Activated CD4-positive, CD25-positive, alpha-beta regulatory T cell (primary cell): ENCODE measurements at regions not wholly inside any gene's neighbourhood (a gene's known extent, or its start where the extent isn't known, plus 50 kb on each side); places are given as distances from the start of the nearest gene placed in this dataset.

Experiments
- DNase-seq, 4 experiments: peaks; one replicate each; lab custom pipeline; 2025; lab: John Stamatoyannopoulos, UW

DNA sequence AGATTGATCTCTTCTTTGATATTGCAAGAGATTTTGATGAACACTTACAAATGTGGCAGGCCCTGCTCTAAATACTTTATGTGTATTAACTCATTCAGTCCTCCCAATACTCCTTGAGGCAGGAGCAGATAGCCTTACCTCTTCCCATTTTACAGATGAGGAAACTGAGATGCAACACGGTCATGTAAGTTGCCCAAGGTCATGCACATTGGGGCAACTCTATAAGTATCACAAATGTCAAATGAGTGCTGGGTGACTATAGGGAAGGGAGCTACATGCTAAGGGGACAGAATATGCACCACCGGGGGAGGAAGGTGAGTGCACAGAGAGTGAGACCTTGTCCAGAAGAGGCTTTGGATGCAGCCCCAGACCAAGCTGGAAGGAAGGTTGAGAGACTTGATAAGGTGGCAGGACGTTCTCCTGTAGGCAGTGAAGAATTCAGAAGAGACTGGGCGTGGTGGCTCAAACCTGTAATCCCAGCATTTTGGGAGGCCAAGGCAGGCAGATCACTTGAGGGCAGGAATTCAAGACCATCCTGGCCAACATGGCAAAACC is 132.3 kb upstream of the PWP1 start:
- no peak for DNase-seq

DNA sequence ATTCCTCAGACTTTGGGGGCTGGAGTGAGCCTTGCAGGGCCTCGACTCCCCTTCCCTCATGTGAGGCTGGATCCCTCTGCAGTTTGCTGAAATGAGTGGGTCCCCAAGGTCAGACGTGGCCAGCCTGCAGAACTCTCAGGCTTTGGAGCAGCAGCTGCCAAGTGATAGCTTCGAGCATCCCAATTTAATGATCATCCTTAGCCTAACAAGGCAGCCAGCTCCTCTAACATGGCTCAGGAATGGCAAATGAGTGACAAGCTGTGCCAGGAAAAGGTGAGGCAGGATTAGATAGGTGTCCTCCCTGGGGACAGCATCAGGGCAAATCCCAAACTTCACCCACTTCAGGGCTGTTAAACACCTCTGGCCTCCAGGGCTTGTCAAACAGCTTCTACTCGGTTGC is 130.7 kb upstream of the PWP1 start:
- no peak for DNase-seq

DNA sequence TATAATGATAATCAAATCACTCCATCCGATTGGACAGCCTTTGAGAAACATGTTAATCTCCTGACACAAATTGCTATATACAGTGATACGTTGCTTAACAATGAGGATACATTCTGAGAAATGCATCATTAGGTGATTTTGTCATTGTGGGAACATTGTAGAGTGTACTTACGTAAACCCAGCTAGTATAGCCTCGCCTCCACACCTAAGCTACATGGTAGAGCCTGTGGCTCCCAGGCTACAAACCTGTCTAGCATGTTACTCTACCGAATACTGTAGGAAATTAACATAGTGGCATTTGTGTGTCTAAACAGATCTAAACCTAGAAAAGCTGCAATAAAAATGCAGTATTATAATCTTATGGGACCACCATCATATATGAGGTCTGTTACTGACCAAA is 128.6 kb upstream of the PWP1 start:
- no peak for DNase-seq

DNA sequence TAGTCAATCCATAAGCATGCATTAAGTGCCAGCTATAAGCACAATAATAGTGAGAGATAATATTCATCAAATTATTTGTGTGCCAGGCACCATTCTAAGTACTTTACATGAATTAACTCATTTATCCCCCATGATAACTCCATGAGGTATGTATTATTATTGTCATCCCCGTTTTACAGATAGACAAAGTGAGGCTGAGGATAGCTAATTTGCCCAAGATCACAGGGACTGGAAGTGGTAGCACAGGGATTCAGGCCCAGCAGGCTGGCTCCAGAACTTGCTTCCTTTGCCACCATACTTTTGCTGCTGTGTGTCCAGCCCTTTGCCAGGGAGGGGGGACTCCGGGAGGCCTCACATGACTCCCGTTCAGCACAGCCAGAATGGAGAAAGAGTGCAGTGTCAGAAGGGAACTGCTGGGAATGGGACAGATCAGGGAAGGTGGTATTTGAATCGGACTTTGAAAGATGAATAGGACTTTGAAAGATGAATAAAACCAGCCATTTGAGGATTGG is 128.0 kb upstream of the PWP1 start:
- no peak for DNase-seq

DNA sequence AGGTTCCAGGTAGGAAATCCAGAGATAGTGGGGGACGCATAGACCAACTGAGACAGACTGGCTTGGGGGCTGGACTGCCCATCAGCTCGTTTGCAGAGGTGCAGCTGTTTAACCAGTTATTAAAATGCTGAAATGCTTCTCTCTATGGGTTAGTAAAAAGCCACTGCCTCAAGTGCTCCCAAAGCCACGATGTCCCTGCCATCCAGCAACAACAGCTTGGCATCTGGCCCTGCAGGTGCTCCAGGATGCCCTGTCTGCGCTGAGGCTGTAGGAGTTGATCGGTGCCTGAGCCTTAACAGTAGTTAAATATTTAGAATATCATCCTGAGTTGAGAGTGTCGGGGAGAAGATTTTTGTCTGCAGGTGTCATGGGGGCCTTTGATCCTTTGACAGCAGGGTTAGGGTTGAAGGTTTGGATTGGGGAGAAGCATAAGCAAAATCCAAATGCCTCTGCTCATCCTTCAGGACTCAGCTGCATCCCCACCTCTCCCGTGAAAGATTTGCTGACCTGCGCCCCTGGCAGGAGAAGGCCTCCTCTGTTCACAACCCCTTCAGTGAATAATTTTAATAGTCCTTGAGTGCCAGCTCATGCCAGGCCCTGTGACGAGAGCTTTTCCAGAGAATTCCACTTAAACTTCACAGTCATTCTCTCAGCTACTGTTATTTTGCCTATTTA is 127.3 kb upstream of the PWP1 start:
- DNase-seq = no peak

DNA sequence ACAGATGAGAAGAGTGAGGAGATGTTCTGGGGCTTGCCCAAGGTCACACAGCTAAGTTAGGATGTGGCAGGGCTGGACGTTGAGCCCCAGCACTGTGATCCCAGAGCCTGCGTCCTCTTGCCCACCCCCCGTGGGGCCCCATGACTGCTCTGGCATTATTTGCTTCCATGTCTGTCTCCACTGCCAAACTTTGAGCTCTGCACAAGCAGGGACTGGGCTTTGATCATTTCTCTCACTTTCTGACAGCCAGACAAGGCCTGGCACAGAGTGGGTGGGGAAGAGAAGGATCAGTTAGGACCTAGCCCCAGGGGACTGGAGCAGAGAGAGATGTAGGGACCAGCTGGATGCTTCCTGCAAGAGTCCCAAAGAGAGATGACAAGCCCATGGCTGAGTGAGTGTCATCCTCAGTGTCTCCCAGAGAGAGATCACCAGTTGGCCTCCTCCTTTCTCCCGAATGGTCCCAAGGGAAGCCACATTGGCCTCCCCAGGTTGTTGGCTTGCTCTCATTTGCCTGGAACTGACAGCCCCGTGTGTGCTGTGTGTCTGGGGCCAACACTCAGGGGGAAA is 126.7 kb upstream of the PWP1 start:
- no peak for DNase-seq

DNA sequence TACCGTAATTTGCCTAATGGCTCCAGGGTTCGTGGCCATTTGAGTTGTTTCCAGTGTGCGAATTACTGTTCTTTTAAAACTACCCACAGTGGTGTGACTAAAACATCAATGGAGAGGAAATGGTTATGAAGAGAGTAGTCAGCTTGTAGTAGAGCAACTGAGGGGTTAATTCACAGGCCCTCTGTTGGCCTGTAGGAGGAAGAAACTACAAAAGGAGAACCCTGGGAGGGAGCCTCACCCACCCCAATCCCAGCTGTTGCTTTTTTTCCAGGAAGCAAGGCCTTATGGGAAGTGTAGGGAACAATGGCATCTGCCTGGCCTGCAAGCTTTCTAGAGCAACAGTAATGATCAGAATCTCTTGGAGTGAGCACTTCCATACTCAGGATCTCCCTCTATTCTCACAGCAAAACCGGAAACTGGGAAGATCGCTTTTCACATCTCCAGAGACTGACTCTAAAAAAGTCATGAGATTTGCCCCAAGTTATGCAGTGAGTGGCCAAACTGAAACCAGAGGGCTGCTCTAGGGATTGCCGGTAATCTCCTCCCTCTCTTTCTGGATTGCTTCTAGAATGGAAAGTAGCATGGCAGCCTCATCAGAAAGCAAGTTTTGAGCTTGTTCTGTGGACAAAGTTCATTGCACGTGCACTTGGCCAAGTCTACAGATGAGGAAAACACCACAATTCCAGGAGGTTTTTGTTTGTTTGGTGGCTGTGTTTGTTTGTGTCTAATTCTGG is 125.3 kb upstream of the PWP1 start:
- DNase-seq = no peak

DNA sequence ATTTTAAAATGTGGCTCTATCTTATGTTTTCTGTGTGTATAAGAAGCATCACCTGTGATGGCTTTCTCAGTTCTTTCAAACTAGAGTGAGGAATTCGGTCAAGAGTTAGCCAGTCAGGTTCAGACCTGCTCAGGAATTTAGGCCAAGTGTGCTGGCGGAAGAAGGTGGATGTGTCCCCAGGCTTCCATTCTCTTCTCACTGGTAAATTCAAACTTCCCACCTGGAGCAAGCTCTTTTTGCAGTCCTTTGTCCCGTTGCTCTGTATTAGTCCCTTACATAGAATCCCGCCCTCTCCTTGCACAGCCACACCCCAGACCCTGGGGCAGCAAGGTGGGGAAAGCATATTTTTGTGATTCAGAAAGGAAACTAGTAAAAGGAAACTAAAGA is 124.7 kb upstream of the PWP1 start:
- no peak for DNase-seq

DNA sequence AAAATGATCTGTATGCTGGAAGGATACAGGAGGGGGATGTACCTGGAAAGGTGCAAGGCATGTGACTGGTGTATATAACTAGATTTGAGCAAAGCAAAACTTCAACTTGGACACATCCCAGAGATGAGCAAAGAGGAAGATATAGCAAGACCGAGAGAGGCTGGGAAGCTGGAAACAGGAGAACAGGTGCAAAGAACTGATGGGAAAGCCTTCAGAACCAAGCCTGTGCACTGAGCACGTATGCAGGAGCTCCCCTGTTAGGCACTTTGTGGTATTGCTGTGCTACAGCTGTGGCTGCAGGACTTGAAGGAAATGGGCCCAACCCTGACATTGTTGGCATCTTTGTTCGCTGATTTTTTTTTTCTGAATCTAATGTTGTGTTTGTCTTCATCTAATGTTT is 120.7 kb upstream of the PWP1 start:
- no peak for DNase-seq

DNA sequence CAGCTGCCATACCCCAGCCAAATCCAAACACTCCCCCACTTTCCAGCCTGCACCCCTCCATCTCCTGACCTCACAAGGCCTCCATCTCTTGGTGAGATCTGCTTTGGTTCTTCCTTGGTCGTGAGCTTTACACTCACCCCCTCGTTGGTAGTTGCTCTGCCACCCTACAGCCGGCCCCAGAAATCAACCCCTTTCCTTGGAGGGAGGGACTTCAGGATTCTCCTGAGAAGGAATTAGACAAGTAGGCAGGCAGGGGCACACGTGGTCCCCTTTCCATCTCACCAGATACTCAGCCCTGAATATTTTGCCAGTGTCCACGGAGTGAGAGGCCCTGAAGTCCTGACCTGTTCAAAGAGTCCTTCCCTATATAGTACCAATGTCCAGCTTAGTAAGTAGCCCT is 120.0 kb upstream of the PWP1 start:
- DNase-seq = no peak

DNA sequence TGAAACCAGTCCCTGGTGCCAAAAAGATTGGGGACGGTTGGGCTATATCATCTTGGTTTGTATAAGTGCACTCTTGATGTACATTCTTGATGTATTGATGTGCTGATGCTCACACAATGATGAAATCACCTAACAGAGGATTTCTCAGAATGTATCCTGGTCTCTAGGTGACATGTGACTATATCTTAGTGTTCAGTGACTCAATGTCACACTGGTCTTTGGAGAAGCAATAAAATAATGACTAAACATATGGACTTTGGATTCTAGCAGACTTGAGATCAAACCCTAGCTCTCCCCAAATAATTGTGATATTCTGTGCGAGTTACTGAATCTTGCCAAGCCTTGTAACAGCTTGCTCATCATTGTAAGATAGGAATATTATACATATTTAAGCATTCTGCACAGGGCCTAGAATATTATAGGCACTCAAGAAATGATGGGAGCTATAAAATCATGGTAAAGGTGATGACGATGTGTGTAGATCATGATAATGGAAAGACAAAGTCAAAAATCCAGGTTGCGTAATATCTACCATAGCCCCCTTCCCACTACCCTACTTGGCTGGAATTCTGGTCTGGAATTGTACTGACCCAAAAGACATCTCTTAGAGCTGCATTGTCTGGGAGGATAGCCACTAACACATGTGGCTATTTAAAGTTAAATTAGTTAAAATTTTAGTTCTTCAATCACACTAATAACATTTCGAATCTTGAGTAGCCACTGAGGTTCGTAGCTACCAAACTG is 117.6 kb upstream of the PWP1 start:
- DNase-seq = no peak

DNA sequence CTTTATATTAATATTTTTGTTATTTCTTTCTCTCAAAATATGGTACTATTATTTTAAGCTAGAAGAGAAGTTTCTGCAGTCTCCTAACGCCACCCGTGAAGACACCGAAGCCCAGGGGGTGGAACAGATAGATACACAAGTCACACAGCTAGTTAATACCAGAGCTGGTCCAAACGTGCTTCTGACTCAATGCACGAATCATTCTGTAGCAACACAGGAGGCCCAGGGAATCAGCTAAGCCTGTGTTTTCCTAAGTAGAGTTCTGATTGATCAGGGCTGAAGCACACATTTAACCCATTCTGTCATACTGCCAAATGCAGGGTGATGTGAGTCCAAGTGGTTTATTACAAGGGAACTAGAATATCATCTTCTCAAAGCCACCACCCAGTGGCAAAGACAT is 116.9 kb upstream of the PWP1 start:
- no peak for DNase-seq

DNA sequence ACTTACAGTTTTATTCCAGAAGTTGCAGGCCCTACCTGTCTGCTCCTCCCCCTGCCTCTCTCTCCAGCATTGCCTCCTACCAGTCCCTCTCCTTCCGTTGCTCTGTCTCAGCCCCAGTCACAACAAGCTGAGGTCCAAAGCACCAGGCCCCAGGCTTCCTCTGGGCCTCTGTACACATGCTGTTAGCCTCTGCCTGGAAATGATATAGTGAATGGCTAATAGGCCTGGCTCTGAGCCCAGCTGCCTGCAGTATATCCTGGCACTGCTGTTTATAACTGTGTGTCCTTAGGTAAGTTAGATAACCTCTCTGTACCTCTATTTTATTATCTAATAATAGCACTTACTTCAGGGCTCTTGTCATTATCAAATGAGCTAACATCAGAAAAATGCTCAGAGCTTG is 114.9 kb upstream of the PWP1 start:
- no peak for DNase-seq

DNA sequence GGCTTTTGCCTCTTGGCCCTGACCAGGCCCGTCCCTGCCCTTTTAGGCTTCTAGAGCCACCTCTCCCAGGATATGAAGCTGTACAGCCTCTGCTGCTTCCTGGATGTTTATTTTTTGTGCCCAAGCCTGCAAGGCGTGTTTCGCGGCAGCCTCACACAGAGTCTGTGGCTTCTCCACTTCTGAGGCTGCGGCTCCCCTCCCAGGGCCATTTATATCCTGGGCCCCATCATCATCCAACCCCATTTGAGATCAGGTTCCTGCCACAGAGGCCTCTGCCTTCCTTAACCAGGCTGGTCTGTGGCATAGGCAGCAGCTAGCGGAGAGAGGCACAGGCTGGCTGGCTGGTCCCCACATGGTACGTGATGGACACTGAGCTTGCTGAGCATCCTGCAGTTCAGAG is 114.1 kb upstream of the PWP1 start:
- DNase-seq = no peak

DNA sequence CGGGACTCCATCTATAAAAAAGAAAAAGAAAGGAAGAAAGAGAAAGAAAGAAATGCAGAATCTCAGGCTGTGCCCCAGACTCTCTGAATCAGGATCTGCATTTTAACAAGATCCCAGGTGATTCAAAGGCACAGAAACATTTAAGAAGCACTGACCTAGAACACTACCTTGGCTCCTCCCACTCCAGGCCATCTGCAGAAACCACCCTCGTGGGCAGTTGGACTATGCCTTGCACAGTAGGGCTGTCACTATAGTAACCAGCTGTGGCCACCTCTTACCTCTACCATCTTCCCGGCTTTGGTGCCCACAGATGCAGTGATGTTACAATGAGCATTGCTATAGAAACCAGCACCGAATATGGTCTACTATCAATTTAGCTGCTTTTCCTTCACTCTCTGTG is 110.9 kb upstream of the PWP1 start:
- DNase-seq = no peak

DNA sequence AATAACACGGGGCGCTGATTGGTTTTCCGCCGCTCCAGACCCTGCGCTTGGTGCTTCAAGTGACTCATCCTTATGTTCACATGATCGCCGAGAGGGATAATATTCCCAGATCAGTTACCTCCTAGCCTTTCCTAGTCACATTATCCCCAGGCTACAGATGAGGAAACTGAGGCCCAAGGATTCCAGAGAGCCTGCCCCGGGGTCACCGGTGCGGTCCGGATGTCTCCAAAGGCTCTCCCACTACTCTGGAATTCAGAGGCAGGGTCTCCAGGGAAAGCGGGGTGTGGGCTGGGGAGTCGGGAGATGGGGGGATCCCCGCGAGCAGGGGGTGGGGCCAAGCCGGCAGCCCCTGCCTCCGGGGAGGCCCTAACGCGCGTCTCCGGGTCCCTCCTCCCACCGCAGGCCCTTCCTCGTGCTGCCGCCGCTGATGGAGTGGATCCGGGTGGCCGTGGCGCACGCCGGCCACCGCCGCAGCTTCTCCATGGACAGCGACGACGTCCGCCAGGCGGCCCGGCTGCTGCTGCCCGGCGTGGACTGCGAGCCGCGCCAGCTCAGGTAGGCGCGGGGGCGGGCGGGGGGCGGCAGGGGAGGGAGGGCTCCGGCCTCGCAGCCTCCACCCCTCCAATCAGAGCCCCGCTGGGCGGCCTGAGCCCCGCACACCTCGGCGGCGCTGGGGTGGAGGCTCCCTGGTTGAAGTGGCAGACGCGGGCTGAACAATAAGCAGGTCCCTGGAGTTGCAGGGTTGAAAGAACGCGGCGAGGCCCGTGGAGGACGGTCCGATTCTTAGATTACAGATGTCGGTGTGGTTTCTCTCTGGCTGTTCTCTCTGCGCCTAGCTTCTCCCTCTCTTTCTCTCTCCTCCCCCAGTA is 104.6 kb upstream of the PWP1 start:
- DNase-seq = no peak

DNA sequence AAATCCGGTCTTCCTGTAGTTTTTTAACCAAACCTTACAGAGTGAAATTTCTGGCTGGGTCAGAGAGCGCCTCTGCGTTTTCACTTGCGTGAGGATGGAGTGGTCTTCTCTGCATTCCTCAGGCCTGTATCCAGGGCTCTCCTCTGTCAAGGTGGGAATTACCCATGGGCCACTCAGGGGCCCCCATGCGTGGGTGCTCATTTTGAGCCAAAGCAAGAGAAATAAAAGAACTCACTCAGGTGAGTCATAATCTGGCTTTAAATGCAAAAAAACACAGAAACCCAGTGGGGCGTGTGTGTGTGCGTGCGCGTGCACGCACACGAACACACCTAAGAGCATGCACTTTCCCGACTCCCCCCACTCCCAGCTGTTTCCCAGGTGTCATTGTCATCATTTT is 104.0 kb upstream of the PWP1 start:
- no peak for DNase-seq

DNA sequence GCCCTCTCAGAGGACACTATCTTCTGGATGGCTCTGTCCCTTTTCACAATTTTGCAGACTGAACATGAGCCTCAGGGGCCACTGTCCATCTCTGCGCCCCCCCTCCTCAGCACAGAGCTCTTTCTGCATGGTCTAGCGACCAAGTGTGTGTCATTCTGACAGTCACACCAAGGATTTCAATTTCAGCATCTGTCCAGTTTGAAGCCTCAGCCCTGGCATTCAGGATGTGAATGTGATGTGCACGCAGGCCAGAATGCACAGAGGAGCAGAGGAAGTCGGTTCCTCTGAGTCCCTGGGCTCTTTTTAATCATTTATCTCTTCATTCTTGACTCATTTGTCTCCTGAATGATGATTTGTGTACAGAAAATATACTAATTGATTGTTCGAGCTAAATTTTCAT is 102.0 kb upstream of the PWP1 start:
- DNase-seq = no peak

DNA sequence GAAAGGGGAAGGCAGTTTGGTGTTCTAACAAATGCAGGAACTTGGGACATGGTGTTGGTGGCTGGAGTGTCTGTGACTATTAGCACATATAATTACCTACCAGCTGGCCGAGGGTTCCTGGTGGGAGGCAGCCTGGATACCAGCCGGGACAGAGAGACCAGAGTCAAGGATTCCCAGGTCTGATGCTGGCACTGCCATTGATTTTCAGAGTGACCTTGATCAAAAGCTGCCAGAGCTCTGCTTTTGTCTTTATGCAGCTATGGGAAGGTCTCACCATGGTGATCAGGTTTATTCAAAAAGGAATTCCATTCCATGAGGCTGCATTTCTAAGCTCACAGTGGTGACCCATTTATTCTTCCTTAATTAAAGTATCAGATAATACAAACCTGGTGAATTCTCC is 101.0 kb upstream of the PWP1 start:
- DNase-seq = no peak

DNA sequence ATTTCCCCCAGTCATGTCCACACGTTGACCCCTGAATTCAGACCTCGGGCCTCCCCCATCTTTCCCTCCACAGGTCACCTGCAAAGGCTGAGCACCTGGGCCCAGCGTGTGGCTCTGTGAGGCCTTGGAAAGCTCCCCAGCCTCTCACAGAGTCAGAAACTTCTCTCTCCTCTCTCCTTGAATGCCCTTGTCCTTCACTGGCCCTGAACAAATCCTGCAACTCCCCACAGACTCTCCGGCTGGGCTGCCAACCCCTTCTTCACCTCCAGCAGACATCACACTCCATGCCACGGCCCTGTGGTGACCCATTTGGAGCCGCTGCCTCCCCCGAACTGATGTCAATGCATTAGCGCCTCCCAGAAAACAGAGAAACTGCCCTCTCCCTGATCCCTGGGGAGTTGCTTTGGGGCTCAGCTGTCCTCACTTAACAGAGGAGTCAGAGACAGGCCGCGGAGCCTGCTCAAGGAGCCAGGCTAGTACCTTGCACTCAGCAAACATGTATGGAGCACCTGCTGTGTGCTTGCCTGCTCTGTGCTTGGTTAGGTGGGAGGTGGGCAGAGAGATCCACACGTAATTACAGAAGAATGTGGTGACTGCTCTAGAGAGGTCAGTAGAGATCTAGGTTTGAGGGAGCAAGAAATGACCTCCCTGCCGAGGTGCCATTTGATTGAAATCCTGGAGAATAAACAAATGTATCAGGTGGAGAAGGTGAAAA is 99.2 kb upstream of the PWP1 start:
- no peak for DNase-seq

DNA sequence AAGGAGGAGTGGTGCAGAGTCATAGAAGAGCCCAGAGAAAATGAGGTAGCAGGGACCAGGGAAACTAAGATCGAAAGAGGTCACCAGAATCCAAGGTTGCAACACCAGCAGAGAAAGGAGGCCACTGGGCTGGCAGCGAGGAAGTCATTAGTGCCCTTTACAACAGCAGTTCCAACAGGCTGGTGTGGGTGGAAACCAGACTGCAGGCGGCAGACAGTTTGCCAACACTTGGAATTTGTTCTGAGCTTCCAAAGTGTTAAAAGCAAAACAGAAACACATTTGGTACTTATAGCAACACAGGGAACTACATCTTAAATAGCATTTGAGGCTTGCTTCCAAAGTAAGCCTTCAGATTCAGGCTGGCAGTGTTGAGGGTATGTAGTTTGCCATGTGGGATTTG is 95.2 kb upstream of the PWP1 start:
- no peak for DNase-seq
